Ovary (tissue), 7 donors: ENCODE measurements at regions not wholly inside any gene's neighbourhood (a gene's known extent, or its start where the extent isn't known, plus 50 kb on each side); places are given as distances from the start of the nearest gene placed in this dataset.

Experiments used
- DNase-seq, 5 donors: peaks; one replicate each; pipeline ENCODE4 v3.0.0-alpha.2; 2019 to 2020
- H3K27ac ChIP-seq, 2 donors: fragments of 200-600 bp; one replicate each; pipeline versions ENCODE4 v1.5.1 to v1.8.0; 2019 to 2022
- H3K27me3 ChIP-seq: fragments of 200-600 bp; one replicate; pipeline ENCODE4 v1.8.0; 2022
- H3K36me3 ChIP-seq: fragments of 200-600 bp; sonication (generic); one replicate; pipeline ENCODE4 v1.5.1; 2019
- H3K4me1 ChIP-seq: one replicate; pipeline ENCODE4 v1.8.1; 2013; ENCODE audit warnings: mild to moderate bottlenecking, moderate library complexity; ENCODE audit not compliant: insufficient read depth
- H3K4me3 ChIP-seq: fragments of 200-600 bp; sonication (generic); one replicate; pipeline ENCODE4 v1.5.1; 2017
- H3K9me3 ChIP-seq, 2 donors: fragments of 200-600 bp in 1 of 2; sonication (generic) in 1 of 2; one replicate each; pipeline versions ENCODE4 v1.5.1 to v1.8.1; 2013 to 2019; ENCODE audit warnings: mild to moderate bottlenecking in 1 of 2, moderate library complexity in 1 of 2
- EP300 ChIP-seq: sonication (generic); formaldehyde crosslinking; IDR thresholded peaks from one replicate; pipeline ENCODE4 v1.6.1; 2017; ENCODE audit warnings: antibody characterized with exemption
- POLR2A ChIP-seq: fragments of 450-650 bp; IDR thresholded peaks from one replicate; pipeline ENCODE4 v1.6.1; 2017; ENCODE audit warnings: antibody characterized with exemption, mild to moderate bottlenecking, moderate library complexity
- WGBS, 3 donors: extraction: QIAGEN DNeasy Blood & Tissue Kit in 1 of 3; methylation state at CpG; one replicate each; pipeline versions ENCODE4 v1.1.5 to v1.1.7; 2013 to 2017; 5-methylcytosine and 5-hydroxymethylcytosine counted together
- intact Hi-C, 4 donors: fragments of 100-400 bp; cut with DNase I; formaldehyde crosslinking; loops; one replicate each; pipeline versions ENCODE4 v1.11.0 to v1.15.1; 2022 to 2023
- TF ChIP-seq, protein P1 (sequence below), 3 donors: fragments of 450-650 bp in 2 of 3; fragments of 200-600 bp in 1 of 3; IDR thresholded peaks; one replicate each; pipeline versions ENCODE4 v1.5.1 to v1.8.0; 2016 to 2022; ENCODE audit warnings: antibody characterized with exemption in 3 of 3, mild to moderate bottlenecking in 1 of 3
- donor health status: DM: no; HTN: no; CAD: no; lungs with moderate emphysema.
- donor health status: DM: no; HTN: no; CAD: no.
- donor health status: Bipolar disorder and iron deficiency.
- donor health status: DM: no; HTN: no; CAD: no.
- donor health status: DM: yes; HTN: yes; CAD: no.

DNA sequence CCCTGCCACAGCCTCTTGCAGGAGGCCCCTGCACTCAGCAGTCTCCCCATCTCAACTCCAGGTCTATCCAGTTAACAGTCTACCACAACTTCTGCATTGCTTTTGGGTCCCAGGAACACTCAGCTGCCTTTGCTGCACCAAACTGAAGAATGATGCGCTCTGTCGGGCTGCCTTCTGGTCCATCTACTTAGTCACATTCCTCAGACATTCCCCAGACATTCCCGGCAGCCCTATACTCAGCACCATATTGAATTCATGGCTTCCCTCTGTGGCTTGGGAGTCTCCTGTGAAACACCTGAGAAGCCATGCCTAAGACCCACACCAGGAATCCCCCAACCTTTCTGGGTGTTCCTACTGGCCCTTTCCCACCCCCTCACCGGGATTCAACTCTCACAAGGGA is 99.6 kb upstream of the COL21A1 start:
- no peak for DNase-seq
- no peaks in the 10 kb centered on the region for H3K36me3 ChIP-seq
- no peaks in the 10 kb centered on the region for H3K9me3 ChIP-seq
- no peaks in the 10 kb centered on the region for H3K27me3 ChIP-seq
- TF ChIP-seq EP300 = no peak
- no peak for TF ChIP-seq POLR2A
- TF ChIP-seq, protein P1, sequence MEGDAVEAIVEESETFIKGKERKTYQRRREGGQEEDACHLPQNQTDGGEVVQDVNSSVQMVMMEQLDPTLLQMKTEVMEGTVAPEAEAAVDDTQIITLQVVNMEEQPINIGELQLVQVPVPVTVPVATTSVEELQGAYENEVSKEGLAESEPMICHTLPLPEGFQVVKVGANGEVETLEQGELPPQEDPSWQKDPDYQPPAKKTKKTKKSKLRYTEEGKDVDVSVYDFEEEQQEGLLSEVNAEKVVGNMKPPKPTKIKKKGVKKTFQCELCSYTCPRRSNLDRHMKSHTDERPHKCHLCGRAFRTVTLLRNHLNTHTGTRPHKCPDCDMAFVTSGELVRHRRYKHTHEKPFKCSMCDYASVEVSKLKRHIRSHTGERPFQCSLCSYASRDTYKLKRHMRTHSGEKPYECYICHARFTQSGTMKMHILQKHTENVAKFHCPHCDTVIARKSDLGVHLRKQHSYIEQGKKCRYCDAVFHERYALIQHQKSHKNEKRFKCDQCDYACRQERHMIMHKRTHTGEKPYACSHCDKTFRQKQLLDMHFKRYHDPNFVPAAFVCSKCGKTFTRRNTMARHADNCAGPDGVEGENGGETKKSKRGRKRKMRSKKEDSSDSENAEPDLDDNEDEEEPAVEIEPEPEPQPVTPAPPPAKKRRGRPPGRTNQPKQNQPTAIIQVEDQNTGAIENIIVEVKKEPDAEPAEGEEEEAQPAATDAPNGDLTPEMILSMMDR (IDR thresholded peaks at IDR 0.05) = no peak
- 84 to 96% (median 90%) methylated on average over 4 of the region's 4 CpGs for WGBS, 3 donors
- intact Hi-C loops = no loop called here
- H3K27ac ChIP-seq = no peak overlapping the region
- no peaks in the 10 kb centered on the region for H3K4me1 ChIP-seq
- H3K4me3 ChIP-seq = no peak overlapping the region

GRCh38 chr6:56345376-56345995 is 98.1 kb upstream of the COL21A1 start:
- WGBS, 3 donors = 79 to 91% (median 90%) methylated on average over 6 of the region's 6 CpGs
- intact Hi-C loops = no loop called here
- no peaks in the 10 kb centered on the region for H3K9me3 ChIP-seq
- no peaks in the 10 kb centered on the region for H3K36me3 ChIP-seq
- DNase-seq = no peak
- H3K4me1 ChIP-seq = no peaks in the 10 kb centered on the region
- TF ChIP-seq EP300 (no peak), POLR2A (no peak)
- H3K27me3 ChIP-seq = no peaks in the 10 kb centered on the region
- H3K4me3 ChIP-seq = no peak overlapping the region
- no peak overlapping the region for H3K27ac ChIP-seq

GRCh38 chr6:56343295-56343694 is 95.9 kb upstream of the COL21A1 start:
- H3K4me3 ChIP-seq = no peak overlapping the region
- no peaks in the 10 kb centered on the region for H3K36me3 ChIP-seq
- H3K9me3 ChIP-seq = no peaks in the 10 kb centered on the region
- intact Hi-C loops = no loop called here
- H3K27me3 ChIP-seq = no peaks in the 10 kb centered on the region
- 64 to 86% (median 80%) methylated on average over 2 of the region's 2 CpGs for WGBS, 3 donors
- no peaks in the 10 kb centered on the region for H3K4me1 ChIP-seq
- TF ChIP-seq EP300 (no peak), POLR2A (no peak)
- TF ChIP-seq, protein P1 (IDR thresholded peaks at IDR 0.05) = no peak
- DNase-seq = no peak
- H3K27ac ChIP-seq = no peak overlapping the region

GRCh38 chr6:56339524-56339923 is 92.1 kb upstream of the COL21A1 start:
- TF ChIP-seq POLR2A (no peak), EP300 (no peak)
- TF ChIP-seq, protein P1 (IDR thresholded peaks at IDR 0.05) = no peak

DNA sequence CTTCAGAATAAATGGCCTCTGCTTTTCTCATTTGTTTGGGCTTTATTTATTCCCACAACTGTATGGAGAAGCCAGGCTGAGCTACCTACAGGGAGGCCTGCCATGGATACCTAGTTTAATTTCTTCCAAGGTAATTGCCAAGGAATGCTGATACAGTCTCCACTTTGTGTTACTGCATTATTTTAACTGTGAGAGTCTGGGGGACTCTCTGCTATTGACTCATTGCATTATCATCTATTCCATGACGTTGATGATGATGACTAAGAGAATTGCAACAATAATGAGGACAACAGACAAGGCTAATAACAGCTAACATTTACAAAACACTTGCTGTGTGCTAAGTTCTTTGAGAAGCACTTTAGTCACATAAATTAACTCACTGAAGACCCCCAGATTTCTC is 88.3 kb upstream of the COL21A1 start:
- Histone ChIP-seq H3K4me1 (no peaks in the 10 kb centered on the region), H3K36me3 (no peaks in the 10 kb centered on the region), H3K27ac (no peak overlapping the region), H3K27me3 (no peaks in the 10 kb centered on the region), H3K9me3 (no peaks in the 10 kb centered on the region), H3K4me3 (no peak overlapping the region)
- 50 to 54% (median 51%) methylated on average over 1 of the region's 1 CpG for WGBS, 3 donors
- intact Hi-C loops = no loop called here
- TF ChIP-seq POLR2A (no peak), EP300 (no peak)
- TF ChIP-seq, protein P1 (IDR thresholded peaks at IDR 0.05) = no peak
- DNase-seq = no peak

More at GRCh38 chr6:56339524-56339923, 92.1 kb upstream of the COL21A1 start:
- no peaks in the 10 kb centered on the region for H3K36me3 ChIP-seq
- H3K4me3 ChIP-seq = no peak overlapping the region
- H3K9me3 ChIP-seq = no peaks in the 10 kb centered on the region
- H3K27me3 ChIP-seq = no peaks in the 10 kb centered on the region
- DNase-seq = no peak
- whole genome bisulfite sequencing, 3 donors = 31 to 32% (median 32%) methylated on average over 3 of the region's 3 CpGs
- intact Hi-C loops = no loop called here
- no peaks in the 10 kb centered on the region for H3K4me1 ChIP-seq
- no peak overlapping the region for H3K27ac ChIP-seq
